ENCODE measurements at regions not wholly inside any gene's neighbourhood (a gene's known extent, or its start where the extent isn't known, plus 50 kb on each side); places are given as distances from the start of the nearest gene placed in this dataset.

- Histone ChIP-seq H2AFZ (ENCODE audit: low read depth, low read length, poor library complexity, severe bottlenecking) (no peak overlapping the region), H4K20me1 (ENCODE audit: insufficient read depth) (no peaks in the 10 kb centered on the region), H3K9ac (ENCODE audit: low read length) (no peak overlapping the region), H3K4me1 (ENCODE audit: control insufficient read depth in 1 of 2, insufficient read depth in 2 of 2, low read length in 2 of 2) (no peaks in the 10 kb centered on the region), H3K9me2 (ENCODE audit: insufficient read depth) (no peaks in the 10 kb centered on the region), H3K27ac (ENCODE audit: low read depth, low read length) (no peak overlapping the region), H3K9me3 (ENCODE audit: control insufficient read depth in 1 of 2, insufficient read depth in 1 of 2, low read depth in 1 of 2, low read length in 2 of 2) (no peaks in the 10 kb centered on the region), H3K36me3 (ENCODE audit: control insufficient read depth in 1 of 2, insufficient read depth in 2 of 2, low read length in 2 of 2) (no peaks in the 10 kb centered on the region), H3K79me2 (ENCODE audit: insufficient read depth, low read length) (no peaks in the 10 kb centered on the region), H3K4me2 (ENCODE audit: low read length) (no peak overlapping the region), H3K4me3 (replicated peaks in 1 of 2; ENCODE audit: low read depth in 1 of 2, low read length in 2 of 2) (no peak overlapping the region), H3K27me3 (ENCODE audit: insufficient read depth, low read length) (no peaks in the 10 kb centered on the region)
- BruUV-seq (replicated peaks): no TSS peak
- CTCF ChIA-PET: no interaction called here
- intact Hi-C loops (cut with micrococcal nuclease): no loop called here
- DNase-seq (ENCODE audit: low read depth, low spot score) (no peak), ATAC-seq (no peak)
- no peak for TF ChIP-seq YY1 (IDR thresholded peaks at IDR 0.05; ENCODE audit: extremely low read depth, insufficient replicate concordance, low read depth, low read length)
- no peak for TF ChIP-seq REST (IDR thresholded peaks at IDR 0.05; ENCODE audit: low read depth)
- TF ChIP-seq FOSL1 (IDR thresholded peaks at IDR 0.05; ENCODE audit: low read depth): no peak
- TF ChIP-seq SP1 (IDR thresholded peaks at IDR 0.05; ENCODE audit: low read depth): no peak
- TF ChIP-seq MAX (IDR thresholded peaks at IDR 0.05): no peak
- no peak for TF ChIP-seq CEBPB (IDR thresholded peaks at IDR 0.05; ENCODE audit: low read depth)
- TF ChIP-seq ATF3 (IDR thresholded peaks at IDR 0.05): no peak
- TF ChIP-seq TCF7L2 (IDR thresholded peaks at IDR 0.05; ENCODE audit: borderline replicate concordance, extremely low read depth, insufficient read depth, insufficient read length): no peak
- no peak for TF ChIP-seq JUND (IDR thresholded peaks at IDR 0.05)
- TF ChIP-seq EGR1 (IDR thresholded peaks at IDR 0.05; ENCODE audit: low read depth): no peak
- POLR2A ChIA-PET: no interaction called here
- RAD21 ChIA-PET (ENCODE audit: low non-redundant PET in 1 of 2, low total read pairs in 2 of 2, uncharacterized antibody in 2 of 2, unreplicated experiment in 2 of 2): no interaction called here
These were observed 86.9 kb downstream of the RRM2 start for GRCh38 chr2:10209406-10209935.
